ENCODE measurements at regions not wholly inside any gene's neighbourhood (a gene's known extent, or its start where the extent isn't known, plus 50 kb on each side); places are given as distances from the start of the nearest gene placed in this dataset.

- TF ChIP-seq CTCF (IDR thresholded peaks at IDR 0.05) (no peak), POLR2AphosphoS5 (IDR thresholded peaks at IDR 0.05; ENCODE audit: low read depth, low read length) (no peak)
Observed at GRCh38 chr1:201774224-201774982, 54.6 kb upstream of the IPO9 start.
